ENCODE measurements at regions not wholly inside any gene's neighbourhood (a gene's known extent, or its start where the extent isn't known, plus 50 kb on each side); places are given as distances from the start of the nearest gene placed in this dataset.

DNA sequence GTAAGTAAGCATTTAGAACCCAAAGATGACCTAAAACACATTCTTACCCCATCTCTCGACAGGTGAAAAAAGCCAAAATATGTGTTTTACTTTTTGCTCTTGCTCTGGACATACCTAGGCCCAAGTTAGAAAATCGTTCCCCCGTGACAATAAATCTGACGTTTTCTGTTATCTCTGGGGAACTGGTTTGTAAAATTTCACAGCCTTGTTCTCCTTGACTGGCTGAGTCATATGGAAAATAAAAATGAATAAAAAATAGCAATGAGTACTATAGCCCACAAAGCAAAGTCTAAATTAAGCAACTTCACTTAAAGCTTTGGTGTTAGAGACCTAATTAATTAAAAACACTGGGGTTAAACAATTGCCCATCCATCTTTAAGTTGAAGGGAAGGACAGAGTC is 286.9 kb upstream of the CLINT1 start:
- DNase-seq, result no peak

DNA sequence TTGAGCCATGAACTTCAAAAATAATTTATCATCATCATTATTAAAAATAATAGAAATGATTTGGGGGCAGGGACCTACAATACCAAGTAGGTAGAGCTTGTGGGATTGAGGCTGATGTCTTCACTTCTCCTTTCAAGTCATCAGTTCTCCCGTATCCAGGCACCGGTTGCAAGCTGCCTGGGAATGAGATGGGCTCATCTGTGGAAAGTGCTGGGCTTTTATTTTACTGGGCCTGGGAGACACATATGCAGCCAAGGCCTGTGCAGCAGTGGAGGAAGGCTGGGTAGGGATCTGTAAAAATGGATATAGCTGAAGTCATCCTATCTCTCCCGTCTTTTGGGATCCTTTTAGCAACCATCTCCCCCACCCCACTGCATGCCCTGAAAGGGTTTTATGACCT is 284.1 kb upstream of the CLINT1 start:
- no peak for DNase-seq

DNA sequence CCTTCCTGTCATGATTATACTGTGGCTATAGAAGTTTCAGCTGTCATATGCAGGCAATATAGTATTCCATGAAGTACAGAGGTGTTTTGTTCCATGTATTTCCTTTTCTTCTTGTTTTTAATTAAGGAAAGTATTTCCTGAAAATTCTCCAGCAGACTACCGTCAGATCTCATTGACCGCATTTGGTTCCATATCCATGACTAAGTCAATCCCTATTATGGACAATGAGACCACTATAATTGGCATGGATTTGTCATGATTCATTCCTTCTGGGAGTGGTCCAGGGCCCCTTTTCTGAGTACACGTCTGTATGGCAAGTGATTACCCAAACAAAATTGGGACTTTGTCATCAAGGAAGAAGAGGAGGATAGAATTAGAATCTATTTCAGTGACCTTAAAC is 283.2 kb upstream of the CLINT1 start:
- no peak for DNase-seq

DNA sequence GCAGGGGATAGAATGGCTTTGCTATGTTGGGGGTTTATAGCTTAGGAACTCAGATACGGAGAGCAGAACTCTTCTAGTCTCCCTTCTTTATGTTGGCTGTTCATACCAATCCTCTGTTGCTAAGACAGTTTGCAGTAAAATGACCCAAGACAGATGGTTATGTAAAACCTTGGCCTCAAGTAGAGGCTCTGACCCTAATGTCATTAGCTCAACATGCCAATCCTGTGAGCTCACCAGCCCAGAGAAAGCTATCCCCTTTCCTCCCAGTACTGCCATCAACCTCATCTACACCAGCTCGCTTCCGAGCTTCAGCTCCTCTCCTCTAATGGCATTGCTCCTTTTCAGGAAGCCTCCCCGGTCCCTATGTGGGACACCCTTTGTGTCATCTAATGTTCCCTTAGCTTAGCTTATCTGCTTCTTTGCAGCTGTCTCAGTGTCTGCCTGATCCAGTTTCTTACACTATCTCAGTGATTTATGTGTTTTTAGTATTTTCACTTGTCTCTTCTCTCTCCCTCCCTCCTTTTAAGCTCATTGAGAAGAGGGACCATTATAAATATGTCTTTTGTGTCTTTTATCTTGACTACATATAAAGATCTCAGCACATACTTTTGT is 281.3 kb upstream of the CLINT1 start:
- DNase-seq, result no peak

DNA sequence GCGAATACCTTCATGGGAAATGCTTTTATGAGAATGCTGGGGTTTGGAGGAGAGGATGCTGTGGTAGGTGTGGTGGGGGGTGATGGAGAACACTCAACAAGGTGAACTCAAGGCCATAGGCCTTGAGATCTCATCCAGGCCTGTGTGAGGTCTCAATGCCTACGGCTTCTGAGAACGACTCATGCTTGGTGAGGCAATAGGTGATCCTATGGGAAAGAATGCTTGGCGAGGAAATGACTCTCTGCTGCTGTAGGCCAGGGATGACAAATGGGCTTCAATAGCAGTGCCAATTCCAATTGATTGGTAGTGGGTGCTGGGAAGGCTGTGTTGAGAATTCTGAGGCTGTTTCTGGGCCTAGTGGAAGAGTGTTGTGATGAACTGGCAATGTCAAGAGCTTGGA is 280.2 kb upstream of the CLINT1 start:
- no peak for DNase-seq

DNA sequence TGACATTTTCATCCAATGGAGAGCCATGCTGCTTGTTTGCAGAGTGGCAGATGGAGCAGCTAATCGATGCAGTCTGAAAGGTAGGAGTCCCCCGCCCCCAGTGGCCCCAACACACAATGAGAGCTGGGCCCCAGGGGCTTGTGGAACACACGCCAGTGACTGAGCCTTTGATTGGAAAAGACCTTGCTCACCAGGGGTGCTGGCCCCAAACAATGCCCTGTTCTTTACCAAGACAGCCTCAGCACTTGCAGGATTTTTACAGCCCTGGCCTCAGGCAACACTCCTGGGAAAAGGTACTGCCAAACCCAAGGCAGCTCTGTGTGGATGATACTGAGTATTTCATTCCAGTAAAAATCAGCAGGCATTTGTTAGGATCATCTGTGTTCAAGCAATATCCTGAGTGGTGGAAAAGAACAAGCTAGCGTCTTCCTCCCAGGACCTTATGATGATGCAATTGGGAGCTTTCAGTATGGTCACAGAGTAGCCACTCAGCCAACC is 276.8 kb upstream of the CLINT1 start:
- no peak for DNase-seq

DNA sequence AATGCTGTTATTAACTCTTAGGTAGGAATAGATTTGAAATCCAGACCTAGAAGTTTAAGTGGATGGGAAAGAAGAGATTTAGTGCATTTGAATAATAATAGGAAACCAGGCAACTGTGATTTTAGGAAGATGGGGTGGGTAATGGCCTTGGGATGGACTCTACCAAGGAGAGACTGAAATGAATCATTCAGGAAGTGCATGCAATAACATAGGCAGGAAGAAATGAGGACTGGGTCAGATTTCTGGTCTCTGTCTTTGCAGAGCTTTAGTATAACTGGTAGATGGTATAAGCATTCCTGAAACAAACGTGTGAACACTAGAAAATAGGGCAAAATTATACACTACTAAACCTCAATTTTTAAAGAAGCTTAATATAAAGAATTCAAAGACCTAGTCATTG is 274.4 kb upstream of the CLINT1 start:
- DNase-seq, result no peak

DNA sequence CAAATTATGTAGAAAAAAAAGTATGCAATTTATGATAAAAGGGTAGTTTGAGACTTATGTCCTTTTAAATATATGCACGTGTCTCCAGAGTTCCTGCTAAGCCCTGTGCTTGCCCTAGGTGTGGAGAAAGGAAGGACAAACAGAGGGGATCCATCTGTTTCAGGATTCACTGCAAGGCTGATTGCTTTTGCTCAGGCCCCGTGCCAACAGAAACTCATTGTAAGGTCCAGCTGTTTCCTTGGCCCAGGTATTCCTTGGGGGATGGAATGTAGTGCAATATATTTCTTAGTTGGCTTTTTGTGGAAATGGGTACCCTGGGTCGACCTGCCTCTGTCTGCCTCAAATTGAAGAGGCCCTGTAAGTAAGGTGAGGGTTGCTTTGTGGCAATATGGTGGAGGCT is 268.6 kb upstream of the CLINT1 start:
- DNase-seq, result no peak

DNA sequence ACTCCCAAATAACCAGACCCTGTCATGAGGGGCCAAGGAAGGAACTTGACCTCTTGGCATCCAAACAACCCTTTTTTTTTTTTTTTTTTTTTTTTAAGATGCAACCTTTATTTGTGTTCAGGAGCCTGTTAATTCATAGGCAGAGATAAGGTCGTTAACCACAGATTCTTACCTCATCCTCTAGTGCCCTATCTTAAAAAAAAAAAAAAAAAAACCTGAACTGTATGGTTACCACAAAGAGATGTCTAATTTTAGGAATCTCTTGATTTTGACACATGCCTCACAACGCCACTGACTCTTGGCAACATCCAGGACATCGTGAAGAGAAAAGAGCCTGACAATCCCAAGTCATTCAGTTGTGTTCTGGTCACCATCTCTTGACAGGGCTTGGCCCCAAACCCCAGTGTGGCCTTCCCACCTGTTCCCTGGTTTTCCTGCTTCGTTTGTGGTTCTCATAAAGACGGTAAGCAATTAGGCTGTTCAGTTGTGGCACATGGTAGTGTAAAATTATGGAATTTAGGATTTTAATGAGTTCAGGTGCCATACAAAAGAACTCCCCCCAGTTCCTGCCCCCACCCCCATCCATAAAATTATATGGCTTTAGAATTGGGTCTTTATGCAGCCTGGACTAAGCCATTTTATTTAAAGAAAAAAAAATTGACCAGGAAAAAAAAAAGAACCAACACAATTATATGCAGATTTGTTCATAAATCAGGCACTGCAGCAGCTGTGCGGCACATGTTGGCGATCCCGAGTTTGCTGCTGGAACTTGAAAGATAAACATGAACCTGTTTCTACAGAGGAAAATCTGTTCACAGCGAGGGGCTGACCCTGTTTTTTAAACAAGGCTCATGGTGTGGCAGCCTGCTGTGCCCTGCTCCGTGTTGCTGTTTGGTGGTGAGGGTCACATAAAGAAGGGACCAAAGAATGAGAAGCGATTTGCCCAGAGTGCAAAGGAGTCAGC is 267.8 kb upstream of the CLINT1 start:
- no peak for DNase-seq

DNA sequence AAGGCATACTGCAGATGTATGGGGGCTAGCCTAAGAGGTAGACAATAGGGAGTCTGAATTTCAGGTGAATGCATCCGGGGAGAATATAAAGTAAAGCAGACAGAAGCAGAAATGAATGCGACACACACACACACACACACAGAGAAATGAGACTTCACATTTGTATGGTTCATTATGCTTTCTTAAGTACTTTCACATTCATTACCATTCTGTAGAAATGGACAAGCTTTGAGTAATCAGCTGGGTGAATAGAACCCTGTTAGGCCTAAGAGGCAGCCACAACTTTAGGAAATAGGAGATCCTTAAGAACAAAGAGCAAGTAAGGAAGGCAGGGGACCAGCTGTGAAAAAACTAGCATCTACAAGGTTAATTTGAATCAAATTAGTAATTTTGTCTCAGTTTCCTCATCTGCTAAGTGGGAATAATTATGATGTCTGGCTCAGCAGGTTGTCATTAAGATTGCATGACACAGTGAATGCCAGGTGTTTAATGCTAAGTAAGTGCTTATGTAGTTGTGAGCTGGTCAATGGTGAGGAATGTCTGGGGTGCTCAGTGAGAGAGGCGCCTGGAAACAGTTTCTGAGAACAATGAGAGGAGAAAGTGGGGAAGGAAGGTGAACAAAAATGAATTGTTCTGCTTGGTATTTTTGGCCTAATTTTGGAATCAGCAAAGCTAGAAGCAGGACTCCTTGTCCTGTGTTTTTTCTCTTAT is 265.8 kb upstream of the CLINT1 start:
- no peak for DNase-seq

DNA sequence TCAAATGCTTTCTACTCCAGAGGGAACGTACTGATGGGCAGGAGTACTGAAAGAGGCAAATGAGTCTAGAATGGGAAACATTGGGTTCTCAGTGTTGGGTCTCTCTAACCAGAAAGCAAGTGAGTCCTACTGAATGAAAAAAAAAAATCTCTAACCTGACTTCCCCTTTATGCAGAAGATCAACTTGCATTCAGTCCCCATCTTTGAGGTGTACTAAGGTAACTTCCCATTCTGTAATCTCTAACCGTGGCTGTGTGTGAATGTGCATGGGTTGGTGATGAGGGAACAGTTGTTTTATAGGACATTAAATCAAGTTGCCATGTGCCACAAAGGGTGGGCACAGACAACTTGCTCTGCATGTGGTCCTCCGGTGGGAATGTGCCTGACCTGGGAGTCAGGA is 264.6 kb upstream of the CLINT1 start:
- DNase-seq, result no peak

DNA sequence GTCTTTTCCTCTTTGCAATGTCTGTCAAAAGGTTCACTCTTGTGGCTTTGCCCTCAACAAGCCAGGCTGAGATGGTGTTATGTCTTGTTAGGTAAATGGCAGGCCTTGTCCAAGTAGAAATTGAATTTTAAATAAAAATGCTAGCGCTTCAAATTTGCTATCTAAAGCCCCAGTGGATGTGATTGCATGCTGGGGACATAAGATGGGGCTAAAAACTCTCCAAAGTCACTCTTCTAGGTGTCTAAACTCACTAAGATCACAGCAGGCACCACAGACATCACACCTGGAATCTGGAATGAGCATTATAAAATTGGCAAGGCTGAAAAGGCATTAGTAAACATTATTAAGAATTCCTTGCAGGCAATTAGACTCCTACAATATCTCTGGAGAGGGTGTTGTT is 262.7 kb upstream of the CLINT1 start:
- DNase-seq, result no peak

DNA sequence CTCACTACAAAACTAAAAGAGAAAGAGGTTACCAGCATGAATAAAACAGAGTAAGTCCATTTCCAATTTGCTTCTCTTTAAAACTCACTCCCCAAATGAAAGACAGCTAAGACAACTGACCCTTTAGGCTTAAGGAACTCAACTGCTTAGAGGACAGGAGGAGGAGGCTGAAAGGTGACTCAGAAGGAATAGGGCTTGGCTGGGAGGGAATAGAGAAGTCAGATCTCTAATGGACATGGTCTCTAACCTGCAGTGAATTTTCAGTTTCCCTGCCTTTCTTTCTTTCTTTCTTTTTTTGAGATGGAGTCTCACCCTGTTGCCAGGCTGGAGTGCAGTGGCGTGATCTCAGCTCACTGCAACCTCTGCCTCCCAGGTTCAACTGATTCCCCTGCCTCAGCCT is 261.8 kb upstream of the CLINT1 start:
- DNase-seq, result no peak

DNA sequence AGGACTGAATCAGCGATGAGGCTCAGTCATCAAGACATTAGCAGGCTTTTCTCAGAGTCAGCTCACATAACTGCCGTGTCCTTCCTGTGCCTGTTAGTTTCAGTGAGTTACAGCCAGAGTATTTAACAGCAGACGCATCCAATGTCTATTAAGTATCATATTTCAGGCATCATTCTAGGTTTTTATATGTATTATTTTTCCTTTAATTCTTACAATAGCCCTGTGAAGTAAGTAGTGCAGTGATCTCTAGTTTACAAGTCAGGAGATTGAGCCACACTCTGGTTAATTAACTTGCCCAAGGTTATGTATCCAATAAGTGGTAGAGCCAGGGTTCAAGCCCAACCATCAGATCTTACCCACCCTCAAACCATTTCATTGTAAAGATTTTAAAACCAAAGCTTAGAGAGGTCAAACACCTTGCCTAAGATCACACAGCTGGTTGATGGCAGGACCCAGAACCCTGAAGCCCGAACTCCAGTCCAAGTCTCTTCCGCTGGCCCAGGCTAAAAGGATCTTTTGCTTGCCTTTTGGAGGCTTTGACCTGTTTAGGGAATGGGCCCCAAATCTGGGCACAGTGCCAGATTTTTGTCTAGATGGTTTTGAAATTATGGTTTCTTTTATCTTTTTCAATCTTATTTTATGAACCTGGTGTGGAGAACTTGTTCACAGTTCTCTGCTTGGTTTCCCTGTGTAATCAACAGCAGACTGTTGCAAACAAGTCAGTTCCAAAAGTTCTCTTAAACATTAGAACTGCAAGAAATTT is 261.2 kb upstream of the CLINT1 start:
- DNase-seq, result no peak

DNA sequence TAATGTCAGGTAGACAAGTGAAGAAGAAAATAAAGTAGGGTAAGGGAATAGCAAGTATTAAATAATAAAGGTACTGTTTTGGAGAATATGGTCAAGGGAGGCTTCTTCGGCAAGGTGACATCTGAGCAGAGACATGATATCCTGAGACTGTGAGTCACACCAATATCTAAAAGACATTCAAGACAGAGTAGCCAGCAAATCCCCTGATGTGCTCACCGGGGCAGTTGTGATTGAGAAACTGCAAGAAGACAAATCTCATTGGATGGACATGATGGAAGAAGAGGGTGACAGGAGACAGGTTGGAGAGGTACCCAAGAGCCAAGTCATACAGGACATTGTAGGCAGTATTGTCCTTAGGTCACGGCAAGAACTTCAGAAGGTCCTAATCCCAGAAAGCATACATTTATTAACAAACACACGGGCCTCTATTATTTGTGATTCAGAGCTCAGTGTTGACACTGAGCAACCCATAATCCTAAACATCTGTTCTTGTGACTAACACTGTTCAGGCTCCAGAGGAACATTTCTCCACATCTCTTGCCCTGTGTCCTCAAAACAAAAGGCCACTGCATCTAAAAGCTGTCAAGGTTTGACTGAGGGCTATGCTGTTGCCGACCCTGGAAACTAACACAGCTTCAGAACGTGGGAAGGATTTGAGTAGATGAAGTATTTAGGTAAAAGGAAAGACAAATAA is 258.7 kb upstream of the CLINT1 start:
- no peak for DNase-seq

DNA sequence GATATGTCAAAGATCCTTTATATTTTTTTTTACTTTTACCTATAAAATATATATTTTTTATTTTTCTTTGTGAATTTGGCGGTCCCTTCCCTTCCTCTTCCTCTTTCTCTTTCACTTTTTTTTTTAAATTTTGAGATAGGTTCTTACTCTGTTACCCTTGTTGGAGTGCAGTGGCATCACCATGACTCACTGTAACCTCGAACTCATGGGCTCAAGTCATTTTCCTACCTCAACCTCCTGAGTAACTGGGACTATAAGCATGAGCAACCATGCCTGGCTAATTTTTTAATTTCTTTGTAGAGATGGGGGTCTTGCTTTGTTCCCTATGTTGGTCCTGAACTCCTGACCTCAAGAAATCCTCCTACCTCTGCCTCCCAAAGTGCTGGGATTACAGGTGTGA is 258.0 kb upstream of the CLINT1 start:
- no peak for DNase-seq

DNA sequence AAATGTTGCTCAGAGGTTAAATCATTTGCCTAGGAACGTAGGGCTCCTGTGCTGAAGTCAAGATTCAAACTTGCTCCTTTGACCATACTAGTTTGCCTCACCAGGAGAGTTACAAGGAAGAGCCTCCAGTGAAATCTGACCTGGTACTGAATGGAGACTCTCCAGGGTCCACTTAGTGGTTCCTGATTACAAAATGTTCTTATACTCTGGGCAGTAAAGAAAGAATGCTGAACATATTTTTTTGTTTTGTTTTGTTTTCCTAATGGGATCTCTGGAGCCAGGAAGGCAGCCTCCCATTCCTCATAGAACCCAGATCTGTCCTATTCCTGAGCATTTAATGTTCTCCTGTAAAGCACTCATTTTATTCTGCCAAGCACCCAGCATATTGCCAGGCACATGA is 256.5 kb upstream of the CLINT1 start:
- DNase-seq, result no peak

DNA sequence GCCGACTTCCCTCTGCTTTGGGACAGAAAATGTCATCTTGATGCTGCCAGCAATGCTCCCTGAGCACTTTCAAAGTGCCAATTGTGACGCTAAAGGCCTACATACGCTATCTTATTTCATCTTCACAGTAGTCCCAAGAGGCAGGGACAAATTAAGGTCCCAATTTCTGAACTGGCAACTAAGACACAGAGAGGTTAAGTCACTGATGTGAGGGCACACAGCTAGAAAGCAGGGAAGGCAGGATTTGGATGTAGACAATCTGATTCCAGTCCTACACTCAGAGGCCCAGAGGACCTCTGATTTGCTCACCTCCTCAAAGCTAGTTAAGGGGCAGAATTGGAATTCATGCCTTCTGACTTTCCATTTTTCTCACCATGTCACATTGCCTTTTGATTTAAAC is 249.2 kb upstream of the CLINT1 start:
- no peak for DNase-seq

DNA sequence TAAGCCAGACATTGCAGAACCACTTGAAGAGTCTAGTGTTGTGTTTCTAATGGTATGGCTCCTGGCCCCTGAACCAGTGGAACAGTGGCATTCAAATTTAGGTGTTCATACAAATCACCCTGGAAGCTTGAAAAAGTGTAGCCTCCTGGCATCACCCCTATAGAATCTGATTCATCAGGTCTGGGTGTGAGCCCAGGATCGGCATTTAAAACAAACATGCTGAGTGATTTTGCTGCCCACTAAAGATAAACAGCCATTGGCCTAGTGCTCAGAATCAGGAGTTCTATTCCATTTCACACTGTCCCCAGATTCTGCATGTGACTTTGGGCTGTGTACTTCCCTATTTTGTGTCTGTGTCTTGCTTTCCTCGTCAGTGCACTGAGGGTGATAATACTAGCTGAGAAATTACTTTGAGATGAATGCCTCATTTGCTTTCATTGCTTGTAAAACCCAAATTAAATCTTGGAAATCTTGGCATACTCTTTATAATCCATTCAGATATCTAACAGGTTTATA is 241.5 kb upstream of the CLINT1 start:
- no peak for DNase-seq

DNA sequence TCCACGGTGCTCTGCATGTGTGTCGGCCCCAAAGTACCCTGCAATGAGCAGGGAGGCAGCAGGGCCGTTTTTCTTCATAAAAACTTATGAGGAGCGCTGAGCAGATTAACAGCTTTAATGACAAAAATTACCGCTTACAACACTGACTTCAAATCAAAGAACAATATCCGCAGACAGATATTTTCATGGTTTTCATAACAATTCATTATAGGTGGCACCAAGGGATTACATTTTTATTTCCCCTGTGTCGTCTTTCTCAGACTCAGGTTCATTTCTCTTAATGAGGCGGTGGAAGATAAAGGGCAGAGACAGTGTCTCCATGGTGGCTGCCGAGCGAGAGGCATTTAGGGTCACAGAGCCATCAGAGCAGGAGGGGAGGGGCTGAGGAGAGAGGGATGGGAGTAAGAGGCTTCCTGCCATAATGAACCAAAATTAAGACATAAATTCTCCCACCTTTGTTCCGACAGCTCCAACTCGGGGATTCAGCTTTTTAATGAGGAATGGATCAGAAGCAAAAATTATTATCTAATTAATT is 240.7 kb upstream of the CLINT1 start:
- DNase-seq, result no peak

DNA sequence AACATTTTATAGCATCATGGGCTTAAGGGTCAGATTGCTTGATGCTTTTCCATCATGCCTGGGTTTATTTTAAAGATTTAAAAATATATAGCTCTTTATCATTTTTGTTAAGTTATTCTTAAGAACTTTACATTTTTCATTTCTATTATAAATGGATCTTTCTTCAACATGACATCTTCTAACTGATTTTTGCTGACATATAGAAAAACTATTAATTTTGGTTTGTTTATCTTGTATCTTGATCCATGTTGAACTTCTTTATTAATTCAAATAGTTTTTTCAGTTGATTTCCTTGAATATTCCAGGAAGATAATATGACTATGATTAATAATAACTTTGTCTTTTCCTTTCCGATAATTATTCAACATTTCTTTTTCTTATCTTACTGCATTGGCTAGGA is 237.9 kb upstream of the CLINT1 start:
- no peak for DNase-seq

DNA sequence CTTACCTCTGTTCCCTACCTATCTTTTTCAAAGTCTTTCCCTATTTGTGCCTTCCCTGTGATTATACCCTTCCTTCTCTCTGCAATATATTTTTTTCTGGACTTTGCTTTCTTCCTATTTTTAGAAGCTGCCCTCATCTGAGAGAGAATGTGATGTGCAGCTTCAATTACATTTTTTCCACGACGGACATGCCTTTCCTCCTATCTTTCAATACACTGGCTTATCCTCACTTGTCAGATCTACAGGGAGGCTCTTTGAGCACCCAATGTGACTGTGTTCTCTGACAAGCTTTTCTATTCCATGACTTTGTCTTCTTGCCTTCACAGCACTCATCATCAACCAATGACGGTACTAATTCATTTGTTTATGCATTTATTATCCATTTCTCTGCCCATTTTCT is 227.9 kb upstream of the CLINT1 start:
- no peak for DNase-seq

Measured in T-helper 1 cell (primary cell).